PC-3 (cell line): ENCODE measurements at regions not wholly inside any gene's neighbourhood (a gene's known extent, or its start where the extent isn't known, plus 50 kb on each side); places are given as distances from the start of the nearest gene placed in this dataset.

ENCODE experiments used
- CTCF ChIP-seq: fragments of 300-600 bp; sonication (generic); conservative IDR thresholded peaks from 2 replicates; pipeline ENCODE4 v1.5.1; 2017; ENCODE audit warnings: antibody characterized with exemption, low read depth, mild to moderate bottlenecking, low read length
- EZH2 ChIP-seq: fragments of 300-600 bp; sonication (generic); IDR thresholded peaks from one replicate; pipeline ENCODE4 v1.6.1; 2017; ENCODE audit warnings: antibody characterized with exemption, mild to moderate bottlenecking, low read length; ENCODE audit not compliant: unreplicated experiment

DNA sequence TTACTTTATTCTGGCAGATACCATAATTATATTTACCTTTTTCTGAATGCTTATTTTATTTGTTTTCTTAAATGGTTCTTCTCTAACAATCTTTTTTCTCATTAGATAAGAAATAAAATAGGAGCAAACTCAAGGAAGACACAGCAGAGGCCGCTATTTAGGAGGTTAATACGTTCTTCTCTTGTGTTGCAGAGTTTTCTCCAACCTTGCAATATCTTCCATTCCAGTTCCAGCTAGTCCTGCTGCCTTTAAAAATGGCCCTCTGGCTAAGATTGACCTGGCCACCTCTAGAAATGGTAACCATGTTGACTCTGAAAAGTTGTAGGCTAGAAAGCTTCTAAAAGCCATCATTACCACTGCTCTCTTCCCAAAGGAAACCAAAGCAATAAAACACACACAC, 718.8 kb downstream of the MAT2B start:
- TF ChIP-seq EZH2 = no peak
- no peak for TF ChIP-seq CTCF
